Fibroblast of lung (primary cell): ENCODE measurements at regions not wholly inside any gene's neighbourhood (a gene's known extent, or its start where the extent isn't known, plus 50 kb on each side); places are given as distances from the start of the nearest gene placed in this dataset.

Experiments used
- DNase-seq, 2 donors: peaks; one replicate each; pipeline versions ENCODE4 v3.0.0 to v3.0.0-alpha.2; 2010; ENCODE audit warnings: low read depth in 2 of 2
- H2AFZ ChIP-seq: 2 replicates; pipeline ENCODE4 v1.5.1; 2012; ENCODE audit warnings: low read length, control low read depth, inconsistent platforms
- H3K27ac ChIP-seq: 2 replicates; pipeline ENCODE4 v1.5.1; 2011; ENCODE audit warnings: low read length, control low read depth; ENCODE audit not compliant: insufficient read depth
- H3K27me3 ChIP-seq: 2 replicates; pipeline ENCODE4 v1.5.1; 2011; ENCODE audit warnings: mild to moderate bottlenecking, low read length; ENCODE audit not compliant: control insufficient read depth, insufficient read depth
- H3K36me3 ChIP-seq: 2 replicates; pipeline ENCODE4 v1.5.1; 2011; ENCODE audit warnings: low read length; ENCODE audit not compliant: control insufficient read depth, insufficient read depth
- H3K4me1 ChIP-seq: 2 replicates; pipeline ENCODE4 v1.5.1; 2011; ENCODE audit warnings: low read length; ENCODE audit not compliant: control insufficient read depth, insufficient read depth; ENCODE audit errors: extremely low read depth
- H3K4me2 ChIP-seq: 2 replicates; pipeline ENCODE4 v1.5.1; 2011; ENCODE audit warnings: low read length, control low read depth; ENCODE audit not compliant: insufficient read depth; ENCODE audit errors: extremely low read depth
- H3K4me3 ChIP-seq, 4 experiments: fragments of 200-600 bp in 1 of 4; sonication (generic) in 1 of 4; replicated peaks in 1 of 4; 2 replicates each; pipeline ENCODE4 v1.5.1; 2011 to 2016; ENCODE audit warnings: low read length in 4 of 4, low read depth in 3 of 4, mild to moderate bottlenecking in 3 of 4, control low read depth in 2 of 4, inconsistent platforms in 1 of 4, mixed read lengths in 1 of 4; ENCODE audit not compliant: insufficient read depth in 1 of 4; ENCODE audit errors: control extremely low read depth in 1 of 4
- H3K79me2 ChIP-seq: 2 replicates; pipeline ENCODE4 v1.5.1; 2012; ENCODE audit warnings: mild to moderate bottlenecking, low read length, inconsistent platforms; ENCODE audit not compliant: control insufficient read depth, insufficient read depth
- H3K9ac ChIP-seq: 2 replicates; pipeline ENCODE4 v1.5.1; 2011; ENCODE audit warnings: mild to moderate bottlenecking, low read length, control low read depth; ENCODE audit not compliant: insufficient read depth
- H3K9me3 ChIP-seq: 2 replicates; pipeline ENCODE4 v1.5.1; 2012; ENCODE audit warnings: low read depth, low read length; ENCODE audit not compliant: control insufficient read depth, insufficient read depth
- H4K20me1 ChIP-seq: 2 replicates; pipeline ENCODE4 v1.5.1; 2011; ENCODE audit warnings: low read length; ENCODE audit not compliant: control insufficient read depth, insufficient read depth; ENCODE audit errors: extremely low read depth
- CTCF ChIP-seq, 2 donors: IDR thresholded peaks in 1 of 2; conservative IDR thresholded peaks in 1 of 2; 1 replicate in 1 of 2; 2 replicates in 1 of 2; pipeline ENCODE4 v1.5.1; 2011 to 2012; ENCODE audit warnings: low read length in 2 of 2, control low read depth in 1 of 2, inconsistent platforms in 1 of 2, low read depth in 1 of 2, mild to moderate bottlenecking in 1 of 2
- EZH2 ChIP-seq: IDR thresholded peaks from 2 replicates; pipeline ENCODE4 v1.5.1; 2012; ENCODE audit warnings: low read length, control low read depth, mild to moderate bottlenecking; ENCODE audit errors: missing control alignments

GRCh38 chr4:128663325-128663724, 146.2 kb upstream of the JADE1 start:
- Histone ChIP-seq H3K9ac (no peak overlapping the region), H2AFZ (no peak overlapping the region), H3K4me1 (peaks cover 3% of the 10 kb centered on the region), H3K4me3 (no peak overlapping the region), H3K36me3 (no peaks in the 10 kb centered on the region), H3K4me2 (no peak overlapping the region), H3K27me3 (no peaks in the 10 kb centered on the region), H3K9me3 (no peaks in the 10 kb centered on the region), H3K79me2 (no peaks in the 10 kb centered on the region), H3K27ac (no peak overlapping the region), H4K20me1 (no peaks in the 10 kb centered on the region)
- DNase-seq, result no peak
- TF ChIP-seq CTCF (conservative IDR thresholded peaks at IDR 0.05 in 1 of 2, IDR thresholded peaks at IDR 0.05 in 1 of 2; ENCODE audit: low read depth in 1 of 2, low read length in 2 of 2) (no peak), EZH2 (no peak)

GRCh38 chr4:128661479-128661878, 148.0 kb upstream of the JADE1 start:
- no peak overlapping the region for H3K9ac ChIP-seq
- TF ChIP-seq EZH2 (no peak), CTCF (conservative IDR thresholded peaks at IDR 0.05 in 1 of 2, IDR thresholded peaks at IDR 0.05 in 1 of 2; ENCODE audit: low read depth in 1 of 2, low read length in 2 of 2) (no peak)
- no peaks in the 10 kb centered on the region for H3K27me3 ChIP-seq
- H3K36me3 ChIP-seq, result no peaks in the 10 kb centered on the region
- H3K79me2 ChIP-seq, result no peaks in the 10 kb centered on the region
- H3K27ac ChIP-seq, result no peak overlapping the region
- H3K4me3 ChIP-seq, result no peak overlapping the region
- no peaks in the 10 kb centered on the region for H3K9me3 ChIP-seq
- no peaks in the 10 kb centered on the region for H4K20me1 ChIP-seq
- peaks cover 5% of the 10 kb centered on the region for H3K4me1 ChIP-seq
- H2AFZ ChIP-seq, result no peak overlapping the region
- H3K4me2 ChIP-seq, result no peak overlapping the region
- DNase-seq, result no peak

- peak; percentile 38 to 96 for DNase-seq
- H3K36me3 ChIP-seq, result no peaks in the 10 kb centered on the region
- H3K4me1 ChIP-seq, result peaks cover 5% of the 10 kb centered on the region
- no peak overlapping the region for H2AFZ ChIP-seq
- H3K27me3 ChIP-seq, result no peaks in the 10 kb centered on the region
- no peaks in the 10 kb centered on the region for H3K9me3 ChIP-seq
- no peak for TF ChIP-seq EZH2
- TF ChIP-seq CTCF (conservative IDR thresholded peaks at IDR 0.05 in 1 of 2, IDR thresholded peaks at IDR 0.05 in 1 of 2; ENCODE audit: low read depth in 1 of 2, low read length in 2 of 2), result no peak
- H3K4me2 ChIP-seq, result peak overlapping the region; percentile 37
- H3K79me2 ChIP-seq, result no peaks in the 10 kb centered on the region
- H3K9ac ChIP-seq, result no peak overlapping the region
- H3K4me3 ChIP-seq, result no peak overlapping the region
- H4K20me1 ChIP-seq, result no peaks in the 10 kb centered on the region
- H3K27ac ChIP-seq, result no peak overlapping the region
Measured at GRCh38 chr4:128660361-128661215, 148.9 kb upstream of the JADE1 start.
